ENCODE measurements at regions not wholly inside any gene's neighbourhood (a gene's known extent, or its start where the extent isn't known, plus 50 kb on each side); places are given as distances from the start of the nearest gene placed in this dataset.

DNA sequence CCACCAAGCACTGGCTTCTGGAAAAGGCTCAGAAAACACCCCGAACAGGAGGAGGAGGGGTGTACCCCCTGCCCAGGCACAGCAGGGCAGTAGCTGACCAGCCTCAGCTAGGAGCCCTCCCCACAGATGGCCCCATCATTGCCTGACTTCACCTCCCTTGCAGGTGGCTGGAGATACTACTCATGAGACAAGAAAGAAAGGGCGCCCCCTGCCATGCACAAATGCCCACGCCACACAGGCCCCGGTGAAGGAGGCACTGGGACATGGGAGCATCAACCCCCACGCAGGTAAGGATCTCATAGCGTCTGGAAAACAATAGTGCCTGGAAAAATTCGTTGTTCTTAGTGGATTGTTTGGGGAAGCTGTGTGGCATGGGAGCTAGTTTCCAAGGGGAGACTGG is 240.6 kb downstream of the TFCP2L1 start:
- no peak for TF ChIP-seq EZH2 (IDR thresholded peaks at IDR 0.05; ENCODE audit: insufficient read depth, low read length)
- TF ChIP-seq, protein P1, sequence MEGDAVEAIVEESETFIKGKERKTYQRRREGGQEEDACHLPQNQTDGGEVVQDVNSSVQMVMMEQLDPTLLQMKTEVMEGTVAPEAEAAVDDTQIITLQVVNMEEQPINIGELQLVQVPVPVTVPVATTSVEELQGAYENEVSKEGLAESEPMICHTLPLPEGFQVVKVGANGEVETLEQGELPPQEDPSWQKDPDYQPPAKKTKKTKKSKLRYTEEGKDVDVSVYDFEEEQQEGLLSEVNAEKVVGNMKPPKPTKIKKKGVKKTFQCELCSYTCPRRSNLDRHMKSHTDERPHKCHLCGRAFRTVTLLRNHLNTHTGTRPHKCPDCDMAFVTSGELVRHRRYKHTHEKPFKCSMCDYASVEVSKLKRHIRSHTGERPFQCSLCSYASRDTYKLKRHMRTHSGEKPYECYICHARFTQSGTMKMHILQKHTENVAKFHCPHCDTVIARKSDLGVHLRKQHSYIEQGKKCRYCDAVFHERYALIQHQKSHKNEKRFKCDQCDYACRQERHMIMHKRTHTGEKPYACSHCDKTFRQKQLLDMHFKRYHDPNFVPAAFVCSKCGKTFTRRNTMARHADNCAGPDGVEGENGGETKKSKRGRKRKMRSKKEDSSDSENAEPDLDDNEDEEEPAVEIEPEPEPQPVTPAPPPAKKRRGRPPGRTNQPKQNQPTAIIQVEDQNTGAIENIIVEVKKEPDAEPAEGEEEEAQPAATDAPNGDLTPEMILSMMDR (IDR thresholded peaks at IDR 0.05; ENCODE audit: insufficient read depth, low read depth, low read length) = no peak
